H1 (cell line): ENCODE measurements at regions not wholly inside any gene's neighbourhood (a gene's known extent, or its start where the extent isn't known, plus 50 kb on each side); places are given as distances from the start of the nearest gene placed in this dataset.
"Not testable (repeated sequence)": the region's sequence is repeated elsewhere in the genome, so short reads cannot be mapped to it uniquely, and the experiment has no call there.

Experiments
- CTCF ChIA-PET: fragments of 300-600 bp; sonication (Branson Sonifier 250); formaldehyde crosslinking; loops from one replicate; lab custom pipeline; 2021; ENCODE audit not compliant: partially characterized antibody; lab: Charles Lee
- POLR2A ChIA-PET: fragments of 300-600 bp; sonication (Branson Sonifier 250); formaldehyde crosslinking; loops from one replicate; lab custom pipeline; 2021; ENCODE audit warnings: inconsistent platforms; ENCODE audit not compliant: partially characterized antibody; lab: Charles Lee
- DNase-seq, 2 experiments: peaks; one replicate each; pipeline versions ENCODE4 v3.0.0 to v3.0.0-alpha.2; 2010 to 2022; ENCODE audit warnings: low spot score in 2 of 2, low read depth in 1 of 2, mixed read lengths in 1 of 2
- FAIRE-seq: peaks from 2 replicates; lab custom pipeline; 2011; peaks lifted over from hg19 to GRCh38; lab: Jason Lieb, UNC
- H2AFZ ChIP-seq: 2 replicates; pipeline ENCODE4 v1.8.1; 2012; ENCODE audit warnings: low read length, inconsistent platforms
- H2AK5ac ChIP-seq: 2 replicates; pipeline ENCODE4 v1.6.1; 2013; ENCODE audit warnings: low read depth, low read length
- H2BK120ac ChIP-seq: replicated peaks from 2 replicates; pipeline ENCODE3; 2013; ENCODE audit warnings: low read depth, low read length, inconsistent platforms
- H2BK12ac ChIP-seq: 2 replicates; pipeline ENCODE4 v1.6.1; 2013; ENCODE audit warnings: low read depth, low read length
- H2BK15ac ChIP-seq: 2 replicates; pipeline ENCODE4 v1.6.1; 2013; ENCODE audit warnings: low read length
- H2BK20ac ChIP-seq: 2 replicates; pipeline ENCODE4 v1.6.1; 2013; ENCODE audit warnings: low read length
- H2BK5ac ChIP-seq: 2 replicates; pipeline ENCODE4 v1.6.1; 2013; ENCODE audit warnings: low read depth, low read length
- H3K14ac ChIP-seq: 2 replicates; pipeline ENCODE4 v1.6.1; 2013; ENCODE audit warnings: inconsistent platforms; ENCODE audit not compliant: insufficient read length
- H3K18ac ChIP-seq: 2 replicates; pipeline ENCODE4 v1.6.1; 2013; ENCODE audit warnings: low read length; ENCODE audit errors: extremely low read depth
- H3K23ac ChIP-seq: 2 replicates; pipeline ENCODE4 v1.6.1; 2013; ENCODE audit warnings: inconsistent platforms; ENCODE audit not compliant: insufficient read length
- H3K23me2 ChIP-seq: 2 replicates; pipeline ENCODE4 v1.6.1; 2013; ENCODE audit warnings: low read depth, low read length
- H3K27ac ChIP-seq: 2 replicates; pipeline ENCODE4 v1.6.1; 2011; ENCODE audit warnings: low read depth, low read length, inconsistent platforms
- H3K27me3 ChIP-seq, 4 experiments: replicated peaks in 1 of 4; 1 replicate in 1 of 4; 2 replicates in 3 of 4; pipeline versions ENCODE4 v1.6.1 to v1.8.1; 2011 to 2013; ENCODE audit warnings: low read length in 3 of 4, mild to moderate bottlenecking in 3 of 4, inconsistent platforms in 2 of 4, mixed read lengths in 2 of 4, moderate library complexity in 1 of 4; ENCODE audit not compliant: control insufficient read depth in 3 of 4, insufficient read depth in 3 of 4; ENCODE audit errors: extremely low read depth in 1 of 4
- H3K36me3 ChIP-seq, 4 experiments: 2 replicates each; pipeline versions ENCODE4 v1.6.1 to v1.8.1; 2011 to 2013; ENCODE audit warnings: mild to moderate bottlenecking in 4 of 4, low read length in 3 of 4, moderate library complexity in 2 of 4, control low read depth in 1 of 4, inconsistent platforms in 1 of 4; ENCODE audit not compliant: insufficient read depth in 4 of 4, control insufficient read depth in 2 of 4
- H3K4ac ChIP-seq: replicated peaks from 2 replicates; pipeline ENCODE3; 2013; ENCODE audit warnings: low read length, low read depth, mixed read lengths, inconsistent platforms; ENCODE audit not compliant: insufficient read length
- H3K4me1 ChIP-seq, 4 experiments: replicated peaks in 1 of 4; 1 replicate in 1 of 4; 2 replicates in 3 of 4; pipeline versions ENCODE4 v1.6.1 to v1.8.1; 2011 to 2013; ENCODE audit warnings: low read length in 3 of 4, inconsistent platforms in 2 of 4, mixed read lengths in 1 of 4; ENCODE audit not compliant: insufficient read depth in 4 of 4, control insufficient read depth in 3 of 4
- H3K4me2 ChIP-seq, 2 experiments: 2 replicates each; pipeline versions ENCODE4 v1.6.1 to v1.8.1; 2011 to 2013; ENCODE audit warnings: low read depth in 2 of 2, low read length in 2 of 2, control low read depth in 1 of 2, inconsistent platforms in 1 of 2, mild to moderate bottlenecking in 1 of 2; ENCODE audit not compliant: insufficient read depth in 1 of 2
- H3K4me3 ChIP-seq, 4 experiments: fragments of 200-600, 300-600 bp in 1 of 4; sonication (generic), shearing (Covaris generic), sonication (Bioruptor Twin) in 1 of 4; 2 replicates each; pipeline versions ENCODE4 v1.5.1 to v1.8.1; 2011 to 2016; ENCODE audit warnings: low read length in 4 of 4, low read depth in 3 of 4, control low read depth in 2 of 4, inconsistent platforms in 2 of 4, mild to moderate bottlenecking in 2 of 4, mixed read lengths in 1 of 4, moderate library complexity in 1 of 4; ENCODE audit not compliant: insufficient read depth in 2 of 4; ENCODE audit errors: extremely low read depth in 1 of 4
- H3K56ac ChIP-seq: replicated peaks from 2 replicates; pipeline ENCODE3; 2013; ENCODE audit warnings: low read depth, mild to moderate bottlenecking, mixed read lengths, low read length, inconsistent platforms; ENCODE audit not compliant: insufficient read length
- H3K79me1 ChIP-seq: 2 replicates; pipeline ENCODE4 v1.6.1; 2013; ENCODE audit warnings: low read depth, low read length, control low read depth
- H3K79me2 ChIP-seq, 2 experiments: 2 replicates each; pipeline versions ENCODE4 v1.6.1 to v1.8.1; 2012 to 2013; ENCODE audit warnings: low read length in 2 of 2, mild to moderate bottlenecking in 2 of 2, inconsistent platforms in 1 of 2; ENCODE audit not compliant: insufficient read depth in 2 of 2, control insufficient read depth in 1 of 2
- H3K9ac ChIP-seq, 4 experiments: replicated peaks in 1 of 4; 1 replicate in 1 of 4; 2 replicates in 3 of 4; pipeline versions ENCODE4 v1.6.1 to v1.8.1; 2011 to 2013; ENCODE audit warnings: low read depth in 3 of 4, low read length in 3 of 4, control low read depth in 2 of 4, mild to moderate bottlenecking in 2 of 4, moderate library complexity in 2 of 4, inconsistent platforms in 1 of 4; ENCODE audit errors: extremely low read depth in 1 of 4
- H3K9me3 ChIP-seq, 2 experiments: 2 replicates each; pipeline versions ENCODE4 v1.6.1 to v1.8.1; 2012 to 2013; ENCODE audit warnings: mild to moderate bottlenecking in 2 of 2, moderate library complexity in 2 of 2, control low read depth in 1 of 2, inconsistent platforms in 1 of 2, low read depth in 1 of 2, low read length in 1 of 2, mixed read lengths in 1 of 2; ENCODE audit not compliant: insufficient read depth in 2 of 2
- H4K20me1 ChIP-seq, 2 experiments: replicated peaks in 1 of 2; 2 replicates each; pipeline versions ENCODE3 to v1.8.1; 2011 to 2013; ENCODE audit warnings: inconsistent platforms in 2 of 2, low read length in 2 of 2, mild to moderate bottlenecking in 1 of 2; ENCODE audit not compliant: insufficient read depth in 2 of 2, control insufficient read depth in 1 of 2
- H4K5ac ChIP-seq: 2 replicates; pipeline ENCODE4 v1.6.1; 2013; ENCODE audit warnings: low read length, low read depth, mixed read lengths, inconsistent platforms; ENCODE audit not compliant: insufficient read length
- H4K8ac ChIP-seq: 2 replicates; pipeline ENCODE4 v1.8.0; 2013; ENCODE audit warnings: mild to moderate bottlenecking, moderate library complexity, low read length, inconsistent platforms; ENCODE audit not compliant: insufficient read depth; ENCODE audit errors: extremely low read depth
- H4K91ac ChIP-seq: replicated peaks from 2 replicates; pipeline ENCODE3; 2013; ENCODE audit warnings: low read length, mixed read lengths, inconsistent platforms; ENCODE audit not compliant: insufficient read length
- ATF3 ChIP-seq: IDR thresholded peaks from 2 replicates; pipeline ENCODE4 v1.6.1; 2011; ENCODE audit warnings: low read depth, mild to moderate bottlenecking, low read length; ENCODE audit not compliant: insufficient read depth
- CTCF ChIP-seq, 3 experiments: IDR thresholded peaks; 1 replicate in 2 of 3; 2 replicates in 1 of 3; pipeline versions ENCODE4 v1.5.1 to v1.6.1; 2011; ENCODE audit warnings: low read length in 3 of 3, mild to moderate bottlenecking in 3 of 3, inconsistent platforms in 2 of 3, low read depth in 1 of 3, moderate library complexity in 1 of 3; ENCODE audit not compliant: insufficient read depth in 1 of 3; ENCODE audit errors: control extremely low read depth in 1 of 3
- JUND ChIP-seq: IDR thresholded peaks from 2 replicates; pipeline ENCODE4 v1.6.1; 2011; ENCODE audit warnings: mild to moderate bottlenecking, improper control_type of control experiment, low read length
- KDM1A ChIP-seq: fragments of 200-600, 300-600 bp; sonication (generic); IDR thresholded peaks from 2 replicates; pipeline ENCODE4 v1.7.1; 2016; ENCODE audit warnings: mild to moderate bottlenecking, low read length, borderline replicate concordance
- NRF1 ChIP-seq: IDR thresholded peaks from 2 replicates; pipeline ENCODE4 v1.6.1; 2011; ENCODE audit warnings: mild to moderate bottlenecking, low read depth, low read length, improper control_type of control experiment
- RFX5 ChIP-seq: IDR thresholded peaks from 2 replicates; pipeline ENCODE4 v1.6.1; 2011; ENCODE audit warnings: low read depth, low read length, improper control_type of control experiment, borderline replicate concordance
- TEAD4 ChIP-seq: IDR thresholded peaks from 2 replicates; pipeline ENCODE4 v1.6.1; 2012; ENCODE audit warnings: low read depth, low read length, inconsistent platforms, mixed read lengths
- WGBS, 2 experiments: shearing (Covaris generic) in 1 of 2; methylation state at CpG; one replicate each; pipeline versions ENCODE4 v1.1.6 to v1.1.7; 2013 to 2015; ENCODE audit warnings: low lambda C conversion rate in 2 of 2, mixed read lengths in 2 of 2, inconsistent platforms in 1 of 2, low coverage in 1 of 2, missing lambda C conversion rate in 1 of 2; ENCODE audit not compliant: insufficient replicate concordance in 2 of 2, insufficient coverage in 1 of 2, insufficient read length in 1 of 2; ENCODE audit errors: extremely low coverage in 1 of 2, missing lambda C conversion rate in 1 of 2; 5-methylcytosine and 5-hydroxymethylcytosine counted together

GRCh38 chr6:141393405-141394124, 739.2 kb upstream of the GJE1 start (continued):
- TF ChIP-seq CTCF (IDR thresholded peaks at IDR 0.05; ENCODE audit: control extremely low read depth in 1 of 3, insufficient read depth in 1 of 3, low read depth in 1 of 3, low read length in 3 of 3) (no peak), RFX5 (no peak), KDM1A (no peak), NRF1 (no peak), JUND (no peak), TEAD4 (no peak), ATF3 (no peak)

- H3K4me1 ChIP-seq, FAIRE-seq, DNase-seq, H3K18ac ChIP-seq, POLR2A ChIA-PET, H3K9ac ChIP-seq, H3K23me2 ChIP-seq, H2BK5ac ChIP-seq, H2BK15ac ChIP-seq, H2BK120ac ChIP-seq, H4K20me1 ChIP-seq, H3K27me3 ChIP-seq, H2AFZ ChIP-seq, H3K14ac ChIP-seq, H3K23ac ChIP-seq, H3K4me3 ChIP-seq, H4K5ac ChIP-seq, H2BK20ac ChIP-seq, H4K91ac ChIP-seq, H3K4me2 ChIP-seq, H4K8ac ChIP-seq, H3K79me2 ChIP-seq, H2AK5ac ChIP-seq, H3K27ac ChIP-seq, H2BK12ac ChIP-seq, H3K4ac ChIP-seq, H3K56ac ChIP-seq, H3K79me1 ChIP-seq: not testable (repeated sequence)
- peaks cover 15 to 21% of the 10 kb centered on the region in 2 experiments for H3K9me3 ChIP-seq
- CTCF ChIA-PET = interaction anchor here (1.0 kb wide), 1 partner anchor 8 kb away, joined by 3 read pairs; no protein-coding TSS in a partner anchor
- peaks cover 0 to 29% (median 4%) of the 10 kb centered on the region in 4 experiments; a peak in 3 of 8 replicates for H3K36me3 ChIP-seq
- WGBS, 2 experiments = 93% methylated on average over 2 of the region's 2 CpGs; no CpG with 5 or more reads in 1 of the 2 experiments
Observed at GRCh38 chr6:141391135-141391534, 741.6 kb upstream of the GJE1 start.
